Tongue (tissue), 1 donor: ENCODE measurements at regions not wholly inside any gene's neighbourhood (a gene's known extent, or its start where the extent isn't known, plus 50 kb on each side); places are given as distances from the start of the nearest gene placed in this dataset.
"Not testable (repeated sequence)": the region's sequence is repeated elsewhere in the genome, so short reads cannot be mapped to it uniquely, and the experiment has no call there.

Source experiments
- DNase-seq: peaks from one replicate; pipeline ENCODE4 v3.0.0-alpha.2; 2015

DNA sequence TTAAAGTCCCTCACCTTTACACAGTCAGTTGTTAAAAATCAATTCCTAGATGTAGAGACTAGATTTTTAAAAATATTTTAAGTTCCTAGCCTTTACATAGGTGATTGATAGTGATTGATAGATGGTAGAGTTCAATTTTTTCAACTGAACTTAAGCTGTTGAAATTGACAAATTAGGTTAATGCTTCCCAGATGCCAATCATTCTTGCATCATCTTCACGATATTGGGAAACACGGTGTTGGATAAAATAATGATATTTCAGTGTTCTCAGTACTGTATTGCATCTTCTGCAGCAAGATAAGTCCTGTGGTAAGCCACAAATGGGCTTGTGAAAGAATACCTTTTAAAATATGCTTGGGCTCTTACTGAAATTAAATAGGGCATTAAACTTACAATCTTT is 667.6 kb downstream of the STK39 start:
- no peak for DNase-seq

DNA sequence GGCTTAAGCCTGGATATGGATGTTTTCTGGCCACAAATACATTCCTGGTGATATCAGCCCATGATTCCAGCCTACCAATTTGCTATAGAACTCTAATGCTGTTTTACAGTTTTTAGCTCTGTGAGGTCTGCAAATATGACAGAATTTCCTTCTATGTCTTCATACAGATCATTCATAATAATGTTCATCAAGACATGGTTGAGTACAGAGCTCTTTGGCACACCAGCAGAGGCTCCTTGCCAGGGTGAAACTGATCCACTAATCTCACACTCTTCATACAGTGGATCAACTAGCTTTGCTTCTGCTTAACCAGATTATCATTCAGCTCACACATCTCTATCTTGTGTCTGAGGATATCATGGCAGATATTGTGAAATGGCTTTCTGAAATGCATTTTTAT is 672.1 kb downstream of the STK39 start:
- DNase-seq: no peak

DNA sequence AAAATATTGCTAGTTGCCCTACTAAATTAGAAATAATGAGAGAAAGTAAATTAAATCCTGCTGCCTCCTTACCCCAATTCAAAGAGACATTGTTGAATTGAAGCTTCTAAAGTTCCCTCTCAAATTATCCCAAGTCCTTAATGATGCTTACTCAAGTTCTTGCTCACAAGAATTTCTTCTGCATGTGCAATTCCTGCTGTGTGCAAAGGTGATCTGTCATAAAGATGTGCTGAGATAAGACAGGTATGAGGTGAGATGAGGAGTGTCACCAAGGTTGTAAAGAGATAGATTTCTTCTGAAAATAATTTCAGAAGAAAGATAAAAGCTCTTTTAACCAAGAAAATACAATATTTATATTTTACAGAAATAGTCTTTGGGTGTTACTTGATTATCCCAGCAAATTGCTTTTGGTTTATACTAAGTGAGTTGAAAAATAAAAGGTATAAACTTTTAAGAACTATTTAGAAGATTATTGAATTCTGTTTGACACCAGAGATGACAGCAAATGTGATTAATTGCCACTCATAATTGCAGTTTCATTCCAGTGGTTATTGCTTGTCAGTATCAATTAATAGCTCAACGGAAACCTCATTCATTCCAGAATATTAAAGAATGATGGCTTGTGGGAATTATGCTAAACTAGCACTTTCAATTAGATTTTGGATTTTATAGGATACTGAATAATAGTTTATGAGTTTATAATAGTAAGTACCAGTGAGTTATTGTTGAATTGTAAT is 674.3 kb downstream of the STK39 start:
- DNase-seq: no peak

GRCh38 chr2:167570370-167570769 is 677.0 kb downstream of the STK39 start:
- no peak for DNase-seq

GRCh38 chr2:167563885-167564619 is 675.8 kb downstream of the XIRP2 start:
- not testable (repeated sequence) for DNase-seq

GRCh38 chr2:167558272-167558991 is 670.2 kb downstream of the XIRP2 start:
- DNase-seq: not testable (repeated sequence)

GRCh38 chr2:167555098-167555720 is 666.9 kb downstream of the XIRP2 start:
- DNase-seq: no peak

DNA sequence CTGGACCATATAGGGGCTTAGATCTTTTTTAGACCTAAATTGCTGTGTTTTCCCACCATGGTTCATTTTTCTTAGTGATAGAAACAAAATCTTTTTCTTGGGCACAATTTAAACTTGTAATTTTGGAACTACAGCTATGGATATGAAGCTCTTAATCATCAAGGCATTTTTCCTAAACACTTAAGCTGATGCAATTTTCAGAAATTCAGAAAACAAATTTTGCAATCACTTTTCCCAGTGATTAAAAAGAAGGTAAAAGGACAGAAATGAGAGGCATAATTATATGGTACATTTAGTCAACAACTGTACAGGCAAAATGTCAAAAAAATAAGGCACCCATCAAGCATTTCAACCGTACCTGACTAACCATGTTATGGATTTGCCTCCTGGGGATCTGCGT is 665.4 kb downstream of the XIRP2 start:
- DNase-seq: no peak

DNA sequence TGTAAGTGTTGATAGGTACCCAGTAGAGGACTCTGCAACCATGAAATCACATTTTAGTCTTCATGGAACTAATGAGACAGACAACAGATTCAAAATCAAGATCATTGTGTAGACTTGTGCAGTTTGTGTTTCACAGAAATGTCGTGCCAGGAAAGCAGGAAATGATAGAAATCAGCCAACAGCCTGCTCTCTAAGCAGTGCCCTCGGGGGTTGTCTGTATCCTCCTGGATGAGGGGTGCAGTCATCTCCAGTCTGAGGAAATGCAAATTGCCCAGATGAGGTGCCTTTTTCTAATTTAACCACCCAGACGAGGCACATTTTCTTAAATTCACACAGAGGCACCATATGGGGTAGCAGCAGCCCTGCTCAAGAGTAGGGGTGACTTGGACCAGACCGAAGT is 663.1 kb downstream of the XIRP2 start:
- DNase-seq: no peak

DNA sequence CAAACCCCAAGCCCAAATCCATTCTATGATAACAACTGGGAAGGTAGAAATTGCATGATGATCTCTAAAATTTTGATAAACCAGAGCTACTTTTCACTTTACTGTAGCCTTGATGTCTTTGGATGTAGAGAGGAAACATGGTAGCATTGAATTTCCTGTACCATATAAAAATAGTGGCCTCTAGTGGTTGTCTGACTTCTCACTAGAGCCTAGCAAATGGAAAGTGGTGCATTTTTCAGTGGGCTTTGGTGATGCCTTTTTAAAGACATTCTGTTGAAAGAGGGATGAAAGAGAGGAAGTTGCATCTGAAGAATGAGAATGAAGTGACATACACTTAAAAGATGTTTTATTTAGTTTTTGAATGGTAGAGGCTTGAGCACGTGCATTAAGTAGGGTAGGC is 662.2 kb downstream of the XIRP2 start:
- DNase-seq: no peak

DNA sequence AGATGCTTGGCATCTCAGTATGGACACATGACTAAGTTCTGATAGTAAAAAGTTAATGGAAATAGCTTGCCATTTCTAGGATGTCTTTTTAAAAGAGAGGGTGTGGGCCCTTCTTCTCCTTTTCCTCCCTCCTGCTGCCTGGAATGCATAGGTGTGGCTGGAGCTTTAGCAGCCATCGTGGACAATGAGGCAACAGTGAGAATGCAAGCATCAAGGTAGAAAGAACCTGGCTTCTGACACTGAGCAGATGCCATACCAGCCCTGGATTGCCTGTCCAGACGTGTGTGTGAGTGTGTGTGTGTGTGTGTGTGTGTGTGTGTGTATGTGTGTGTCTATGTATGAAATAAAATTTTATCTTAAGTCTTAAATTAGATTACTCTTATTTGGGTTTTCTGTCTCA is 660.1 kb downstream of the XIRP2 start:
- no peak for DNase-seq

GRCh38 chr2:167544602-167545001 is 656.3 kb downstream of the XIRP2 start:
- DNase-seq: no peak

DNA sequence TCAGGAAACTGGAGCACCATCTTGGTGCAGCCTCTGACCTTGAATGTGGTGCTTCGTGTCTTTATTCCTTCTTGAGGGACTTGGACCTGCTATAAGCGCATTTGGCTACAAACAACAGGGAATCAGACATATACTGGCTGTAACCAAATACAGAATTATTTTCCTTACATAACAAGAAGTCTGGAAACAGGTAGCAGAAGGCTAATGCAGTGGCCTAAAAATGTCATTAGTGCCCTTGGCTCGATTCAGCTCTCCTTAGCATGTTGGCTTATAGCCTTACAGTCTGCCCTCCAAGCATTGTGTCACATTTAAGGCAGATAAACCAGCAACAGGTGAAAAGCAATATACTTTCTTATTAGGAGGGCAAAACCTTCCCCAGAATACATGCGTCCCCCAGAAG is 655.4 kb downstream of the XIRP2 start:
- DNase-seq: no peak

- no peak for DNase-seq
Measured at GRCh38 chr2:167537743-167538142, 649.5 kb downstream of the XIRP2 start.

DNA sequence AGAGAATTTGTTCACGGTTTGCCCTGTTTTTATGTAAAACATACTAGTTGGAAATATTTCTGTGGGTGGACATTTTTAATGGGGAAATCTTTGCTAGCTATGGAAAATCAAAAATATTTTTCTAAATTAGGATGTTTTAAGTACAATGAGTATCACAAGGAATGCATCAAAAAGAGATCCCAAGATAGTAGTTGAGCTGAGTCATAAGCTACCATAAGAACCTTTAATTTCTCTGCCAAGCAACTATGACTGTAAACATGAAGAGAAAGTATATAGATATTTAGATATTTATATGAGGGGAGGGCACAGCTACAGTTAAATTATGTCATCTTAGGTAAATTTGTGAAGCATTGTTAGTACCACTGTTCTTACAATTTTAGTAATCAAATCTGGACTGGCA is 646.2 kb downstream of the XIRP2 start:
- DNase-seq: no peak

GRCh38 chr2:167524786-167525185 is 636.5 kb downstream of the XIRP2 start:
- no peak for DNase-seq

DNA sequence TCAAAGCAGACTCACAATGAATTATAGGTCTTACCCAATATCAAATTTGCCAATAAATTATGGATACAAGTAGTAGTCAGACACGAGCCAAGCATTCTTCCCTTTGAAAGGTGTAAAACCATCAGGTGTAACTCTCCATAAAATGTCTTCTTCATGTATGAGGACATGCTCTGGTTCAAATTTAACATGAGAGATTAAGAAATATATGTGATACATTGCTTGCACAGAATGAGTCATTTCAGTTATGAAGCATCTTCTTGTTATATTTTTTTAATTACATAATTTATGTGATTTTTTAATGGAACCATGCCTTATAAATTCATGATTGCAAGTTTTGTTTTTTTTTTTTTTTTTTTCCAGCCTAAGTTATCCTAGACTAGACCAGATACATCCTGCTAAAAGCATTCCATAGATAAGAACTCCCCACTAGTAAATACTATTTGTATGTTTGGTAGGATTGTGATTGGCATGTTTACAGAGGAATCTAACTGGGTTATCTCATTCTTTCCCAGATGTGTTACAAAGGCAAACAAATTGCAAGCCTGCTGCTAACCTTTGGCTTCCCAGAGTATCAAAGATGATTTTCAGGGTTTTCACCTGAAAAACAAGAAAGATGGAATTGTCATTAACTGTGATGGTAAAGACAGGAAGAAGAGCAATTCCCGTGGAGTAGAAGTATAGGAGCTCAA is 621.9 kb downstream of the XIRP2 start:
- no peak for DNase-seq

DNA sequence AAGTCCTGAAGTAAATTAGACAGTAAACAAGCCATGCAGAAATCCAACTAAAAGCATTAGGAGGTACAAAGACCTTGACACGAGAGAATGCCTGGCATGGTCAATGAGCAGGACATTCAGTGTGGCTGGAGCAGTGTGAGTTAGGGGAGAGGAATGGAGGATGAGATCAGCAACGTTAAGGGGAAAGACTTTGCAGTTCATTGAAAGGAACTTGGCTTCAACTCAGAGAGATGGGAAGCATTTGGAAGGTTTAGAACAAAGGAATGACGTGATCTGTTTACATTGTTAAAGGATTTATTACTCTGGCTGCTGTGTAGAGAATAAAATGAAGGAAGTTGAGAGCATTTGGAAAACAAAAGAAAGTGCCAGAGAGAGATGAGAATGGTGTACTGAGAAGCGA is 621.3 kb downstream of the XIRP2 start:
- peak; percentile 51 for DNase-seq

GRCh38 chr2:167508709-167509108 is 620.4 kb downstream of the XIRP2 start:
- no peak for DNase-seq

DNA sequence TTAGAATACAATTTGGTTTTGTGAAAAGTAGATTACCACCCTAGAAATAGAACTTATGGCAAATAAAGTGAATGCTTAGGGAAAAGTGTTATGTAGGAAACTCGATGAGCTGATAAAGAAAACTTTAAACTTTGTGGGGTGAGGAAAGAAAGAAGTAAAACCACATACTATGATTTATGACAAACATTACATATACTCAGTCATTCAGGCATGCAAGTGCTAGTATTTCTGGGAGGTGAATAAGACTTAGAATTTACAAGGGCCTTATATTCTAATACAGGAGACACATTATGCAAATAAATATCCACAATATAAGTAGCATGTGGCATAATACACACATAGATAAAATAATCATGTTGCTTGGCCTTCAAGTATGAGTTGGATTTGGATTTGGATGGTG is 618.1 kb downstream of the XIRP2 start:
- no peak for DNase-seq

- DNase-seq: no peak
Measured at GRCh38 chr2:167504695-167505094, 616.4 kb downstream of the XIRP2 start.

DNA sequence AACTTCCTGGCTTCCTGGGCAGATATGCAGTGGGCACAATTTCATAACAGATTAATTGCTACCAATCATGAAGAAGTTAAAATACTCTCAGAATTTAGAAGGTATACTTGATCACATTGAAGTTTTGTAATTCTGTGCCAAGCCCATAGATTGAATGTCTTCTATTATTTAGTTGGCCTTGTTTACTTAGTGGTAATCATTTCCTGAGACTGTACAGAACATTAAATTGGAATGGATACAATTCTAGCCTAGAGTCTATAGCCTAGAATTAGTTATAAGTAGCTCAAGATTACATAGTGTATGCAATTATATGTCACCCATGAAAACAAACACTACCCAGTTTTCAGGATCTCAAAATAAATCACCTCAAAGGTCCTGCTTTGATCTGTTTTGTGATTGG is 615.8 kb downstream of the XIRP2 start:
- DNase-seq: no peak
